ENCODE measurements at regions not wholly inside any gene's neighbourhood (a gene's known extent, or its start where the extent isn't known, plus 50 kb on each side); places are given as distances from the start of the nearest gene placed in this dataset.

- H3K4me3 Mint-ChIP-seq, result no peak overlapping the region
- H3K27ac Mint-ChIP-seq, result peak overlapping the region; percentile 66
- peaks cover 72% of the 10 kb centered on the region for H3K4me1 Mint-ChIP-seq
- no peaks in the 10 kb centered on the region for H3K27me3 Mint-ChIP-seq (ENCODE audit: low read depth)
- no peak for DNase-seq (ENCODE audit: low spot score in 2 of 2, unreplicated experiment in 2 of 2)
- TF ChIP-seq CTCF (IDR thresholded peaks at IDR 0.05; ENCODE audit: unreplicated experiment), result no peak
- H3K9me3 Mint-ChIP-seq, result no peaks in the 10 kb centered on the region
- no peaks in the 10 kb centered on the region for H3K36me3 Mint-ChIP-seq
Observed at GRCh38 chr12:115752156-115752555, 525.3 kb downstream of the MED13L start.

GRCh38 chr12:115750340-115750739 is 527.2 kb downstream of the MED13L start:
- Mint-ChIP-seq H3K27ac (peak overlapping the region; percentile 36), H3K9me3 (peaks cover 4% of the 10 kb centered on the region), H3K36me3 (peaks cover 3% of the 10 kb centered on the region), H3K4me1 (peaks cover 53% of the 10 kb centered on the region), H3K4me3 (no peak overlapping the region), H3K27me3 (ENCODE audit: low read depth) (no peaks in the 10 kb centered on the region)
- TF ChIP-seq CTCF (IDR thresholded peaks at IDR 0.05; ENCODE audit: unreplicated experiment), result no peak
- no peak for DNase-seq (ENCODE audit: low spot score in 2 of 2, unreplicated experiment in 2 of 2)

- Mint-ChIP-seq H3K27me3 (ENCODE audit: low read depth) (no peaks in the 10 kb centered on the region), H3K27ac (peak overlapping the region; percentile 90), H3K9me3 (peaks cover 7% of the 10 kb centered on the region), H3K4me3 (no peak overlapping the region), H3K4me1 (peaks cover 43% of the 10 kb centered on the region), H3K36me3 (peaks cover 5% of the 10 kb centered on the region)
- no peak for DNase-seq (ENCODE audit: low spot score in 2 of 2, unreplicated experiment in 2 of 2)
- TF ChIP-seq CTCF (IDR thresholded peaks at IDR 0.05; ENCODE audit: unreplicated experiment), result no peak
Observed at GRCh38 chr12:115749071-115749841, 528.2 kb downstream of the MED13L start.

- Mint-ChIP-seq H3K4me3 (no peak overlapping the region), H3K9me3 (peaks cover 10% of the 10 kb centered on the region), H3K36me3 (peaks cover 9% of the 10 kb centered on the region), H3K27ac (peak overlapping the region; percentile 61), H3K4me1 (peaks cover 5% of the 10 kb centered on the region), H3K27me3 (ENCODE audit: low read depth) (no peaks in the 10 kb centered on the region)
- DNase-seq (ENCODE audit: low spot score in 2 of 2, unreplicated experiment in 2 of 2), result no peak
- TF ChIP-seq CTCF (IDR thresholded peaks at IDR 0.05; ENCODE audit: unreplicated experiment), result no peak
Observed at GRCh38 chr12:115740586-115741155, 536.8 kb downstream of the MED13L start.

- H3K36me3 Mint-ChIP-seq, result no peaks in the 10 kb centered on the region
- H3K27ac Mint-ChIP-seq, result no peak overlapping the region
- H3K4me1 Mint-ChIP-seq, result peaks cover 5% of the 10 kb centered on the region
- peaks cover 4% of the 10 kb centered on the region for H3K9me3 Mint-ChIP-seq
- no peak for TF ChIP-seq CTCF (IDR thresholded peaks at IDR 0.05; ENCODE audit: unreplicated experiment)
- no peaks in the 10 kb centered on the region for H3K27me3 Mint-ChIP-seq (ENCODE audit: low read depth)
- H3K4me3 Mint-ChIP-seq, result no peak overlapping the region
- DNase-seq (ENCODE audit: low spot score in 2 of 2, unreplicated experiment in 2 of 2), result no peak
Observed at GRCh38 chr12:115737895-115738294, 539.6 kb downstream of the MED13L start.
